ENCODE measurements at regions not wholly inside any gene's neighbourhood (a gene's known extent, or its start where the extent isn't known, plus 50 kb on each side); places are given as distances from the start of the nearest gene placed in this dataset.
"Not testable (repeated sequence)": the region's sequence is repeated elsewhere in the genome, so short reads cannot be mapped to it uniquely, and the experiment has no call there.

DNA sequence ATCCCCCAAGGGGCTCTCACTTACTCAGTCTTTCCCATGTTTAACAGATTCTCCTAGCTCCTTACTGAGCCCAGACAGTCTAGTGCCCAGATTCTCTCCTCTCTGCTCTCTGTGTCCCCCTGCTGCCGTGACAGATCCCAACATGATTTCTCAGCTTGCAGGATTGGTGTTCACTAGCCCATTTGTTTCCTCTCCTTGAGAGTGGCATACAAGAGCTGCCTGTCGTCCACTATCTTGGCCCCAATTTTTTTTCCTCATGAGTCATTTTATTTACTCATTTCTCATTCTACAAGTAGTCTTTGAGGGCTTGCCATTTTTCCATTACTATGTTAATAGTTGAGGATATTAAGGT lies 199.9 kb upstream of the FN1 start:
- no peaks in the 10 kb centered on the region for H3K36me3 ChIP-seq
- no peaks in the 10 kb centered on the region for H3K4me1 ChIP-seq
- no peaks in the 10 kb centered on the region for H3K27me3 ChIP-seq
- TF ChIP-seq POLR2A (IDR thresholded peaks at IDR 0.05): no peak
- TF ChIP-seq, protein P1, sequence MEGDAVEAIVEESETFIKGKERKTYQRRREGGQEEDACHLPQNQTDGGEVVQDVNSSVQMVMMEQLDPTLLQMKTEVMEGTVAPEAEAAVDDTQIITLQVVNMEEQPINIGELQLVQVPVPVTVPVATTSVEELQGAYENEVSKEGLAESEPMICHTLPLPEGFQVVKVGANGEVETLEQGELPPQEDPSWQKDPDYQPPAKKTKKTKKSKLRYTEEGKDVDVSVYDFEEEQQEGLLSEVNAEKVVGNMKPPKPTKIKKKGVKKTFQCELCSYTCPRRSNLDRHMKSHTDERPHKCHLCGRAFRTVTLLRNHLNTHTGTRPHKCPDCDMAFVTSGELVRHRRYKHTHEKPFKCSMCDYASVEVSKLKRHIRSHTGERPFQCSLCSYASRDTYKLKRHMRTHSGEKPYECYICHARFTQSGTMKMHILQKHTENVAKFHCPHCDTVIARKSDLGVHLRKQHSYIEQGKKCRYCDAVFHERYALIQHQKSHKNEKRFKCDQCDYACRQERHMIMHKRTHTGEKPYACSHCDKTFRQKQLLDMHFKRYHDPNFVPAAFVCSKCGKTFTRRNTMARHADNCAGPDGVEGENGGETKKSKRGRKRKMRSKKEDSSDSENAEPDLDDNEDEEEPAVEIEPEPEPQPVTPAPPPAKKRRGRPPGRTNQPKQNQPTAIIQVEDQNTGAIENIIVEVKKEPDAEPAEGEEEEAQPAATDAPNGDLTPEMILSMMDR (IDR thresholded peaks at IDR 0.05): no peak
- H3K4me3 ChIP-seq: no peak overlapping the region
- no peaks in the 10 kb centered on the region for H3K9me3 ChIP-seq
- intact Hi-C loops (cut with DNase I): no loop called here
- peak in 1 of 4 donors; percentile 22 for ATAC-seq
- no peak for DNase-seq
- H3K27ac ChIP-seq: no peak overlapping the region
- 35% methylated on average over 2 of the region's 2 CpGs for WGBS (ENCODE audit: insufficient coverage, low coverage, low lambda C conversion rate, missing lambda C conversion rate)

DNA sequence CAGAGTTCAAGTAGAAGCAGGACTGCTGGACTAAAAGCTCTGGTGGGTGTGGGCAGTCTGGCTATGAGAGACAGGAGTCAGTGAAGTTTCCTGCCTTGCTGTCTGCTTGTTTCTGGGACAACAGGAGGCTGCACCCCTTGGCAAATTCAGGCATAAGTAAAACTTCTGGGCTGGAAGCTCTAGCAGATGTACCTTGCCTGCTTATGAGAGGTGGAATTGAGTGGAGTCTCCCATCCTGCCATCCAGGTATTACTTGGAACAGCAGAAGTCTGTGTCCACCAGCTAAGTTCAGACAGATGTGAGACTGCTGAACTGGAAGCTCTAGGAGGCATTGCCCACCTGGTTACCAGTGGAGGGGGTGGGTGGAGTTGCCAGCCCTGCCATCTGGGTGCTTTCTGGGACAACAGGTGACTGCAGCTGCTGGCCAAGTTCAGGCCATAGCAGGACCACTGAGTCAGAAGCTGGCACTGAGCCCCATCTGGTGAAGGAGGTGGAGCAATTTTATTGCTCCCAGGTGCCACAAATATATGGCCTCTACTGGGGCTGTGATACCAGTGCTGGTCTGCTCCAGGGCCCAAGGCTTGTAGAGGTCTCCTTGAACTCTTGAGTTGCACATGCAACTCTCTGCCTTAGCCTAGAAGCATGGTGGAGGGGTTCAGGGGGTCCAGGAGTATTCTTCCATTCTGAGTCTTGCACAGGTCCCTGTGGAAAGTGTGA lies 199.4 kb upstream of the FN1 start:
- DNase-seq: no peak
- Histone ChIP-seq H3K27ac (no peak overlapping the region), H3K4me1 (no peaks in the 10 kb centered on the region), H3K4me3 (no peak overlapping the region), H3K36me3 (no peaks in the 10 kb centered on the region), H3K9me3 (no peaks in the 10 kb centered on the region), H3K27me3 (no peaks in the 10 kb centered on the region)
- intact Hi-C loops (cut with DNase I): no loop called here
- ATAC-seq: no peak
- TF ChIP-seq, protein P1 (IDR thresholded peaks at IDR 0.05): no peak
- no peak for TF ChIP-seq POLR2A (IDR thresholded peaks at IDR 0.05)

DNA sequence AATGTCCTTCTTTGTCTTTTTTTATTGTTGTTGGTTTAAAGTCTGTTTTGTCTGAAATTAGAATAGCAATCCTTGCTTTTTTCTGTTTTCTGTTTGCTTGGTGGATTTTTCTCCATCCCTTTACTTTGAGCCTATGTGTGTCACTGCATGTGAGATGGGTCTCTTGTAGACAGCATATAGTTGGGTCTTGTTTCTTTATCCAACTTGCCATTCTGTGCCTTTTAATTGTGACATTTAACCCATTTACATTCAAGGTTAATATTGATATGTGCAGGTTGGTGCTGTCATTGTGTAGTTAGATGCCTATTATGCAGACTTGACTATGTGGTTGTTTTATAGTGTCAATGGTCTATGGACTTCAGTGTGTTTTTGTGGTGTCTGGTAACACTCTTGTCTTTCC lies 197.5 kb upstream of the FN1 start:
- Histone ChIP-seq H3K27me3 (no peaks in the 10 kb centered on the region), H3K4me3 (no peak overlapping the region), H3K27ac (no peak overlapping the region), H3K9me3 (no peaks in the 10 kb centered on the region), H3K4me1 (no peaks in the 10 kb centered on the region), H3K36me3 (no peaks in the 10 kb centered on the region)
- DNase-seq (no peak), ATAC-seq (no peak)
- intact Hi-C loops (cut with DNase I): no loop called here
- TF ChIP-seq, protein P1 (IDR thresholded peaks at IDR 0.05): no peak
- TF ChIP-seq POLR2A (IDR thresholded peaks at IDR 0.05): no peak

DNA sequence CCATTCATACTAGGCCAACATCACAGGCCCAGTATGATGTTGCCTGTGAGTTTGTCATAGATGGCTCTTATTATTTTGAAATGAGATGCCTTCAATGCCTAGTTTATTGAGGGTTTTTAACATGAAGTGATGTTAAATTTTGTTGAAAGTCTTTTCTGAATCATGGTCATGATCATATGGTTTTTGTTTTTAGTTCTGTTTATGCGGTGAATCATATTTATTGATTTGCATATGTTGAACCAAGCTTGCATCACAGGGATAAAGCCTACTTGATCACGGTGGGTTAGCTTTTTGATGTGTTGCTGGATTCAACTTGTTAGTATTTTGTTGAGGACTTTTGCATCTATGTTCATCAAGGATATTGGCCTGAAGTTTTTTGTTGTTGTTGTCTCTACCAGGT lies 195.8 kb upstream of the FN1 start:
- DNase-seq: no peak
- no peak overlapping the region for H3K27ac ChIP-seq
- no peak for ATAC-seq
- 91% methylated on average over 2 of the region's 2 CpGs for WGBS (ENCODE audit: insufficient coverage, low coverage, low lambda C conversion rate, missing lambda C conversion rate)
- no peak for TF ChIP-seq POLR2A (IDR thresholded peaks at IDR 0.05)
- TF ChIP-seq, protein P1 (IDR thresholded peaks at IDR 0.05): no peak
- intact Hi-C loops (cut with DNase I): no loop called here
- no peaks in the 10 kb centered on the region for H3K36me3 ChIP-seq
- H3K4me1 ChIP-seq: no peaks in the 10 kb centered on the region
- H3K27me3 ChIP-seq: no peaks in the 10 kb centered on the region
- no peak overlapping the region for H3K4me3 ChIP-seq
- no peaks in the 10 kb centered on the region for H3K9me3 ChIP-seq

DNA sequence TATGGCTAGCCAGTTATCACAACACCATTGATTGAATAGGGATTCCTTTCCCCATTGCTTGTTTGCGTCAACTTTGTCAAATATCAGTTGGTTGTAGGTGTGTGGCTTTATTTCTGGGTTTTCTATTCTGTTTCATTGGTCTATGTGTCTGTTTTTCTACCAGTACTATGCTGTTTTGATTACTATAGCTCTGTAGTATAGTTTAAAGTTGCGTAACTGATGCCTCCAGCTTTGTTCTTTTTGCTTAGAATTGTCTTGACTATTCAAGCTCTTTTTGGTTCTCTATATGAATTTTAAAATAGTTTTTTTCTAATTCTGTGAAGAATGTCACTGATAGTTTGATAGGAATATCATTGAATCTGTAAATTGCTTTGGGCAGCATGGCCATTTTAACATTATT lies 194.9 kb upstream of the FN1 start:
- intact Hi-C loops (cut with DNase I); DNase-seq; H3K4me3 ChIP-seq; H3K27me3 ChIP-seq; H3K9me3 ChIP-seq; ATAC-seq; H3K4me1 ChIP-seq; H3K27ac ChIP-seq; H3K36me3 ChIP-seq: not testable (repeated sequence)
- WGBS (ENCODE audit: insufficient coverage, low coverage, low lambda C conversion rate, missing lambda C conversion rate): 96% methylated on average over 2 of the region's 2 CpGs

All from right lobe of liver (tissue), 6 donors.